SK-N-SH treated with all-trans-retinoic acid at 6 μM for 48 hours (cell line): ENCODE measurements at regions not wholly inside any gene's neighbourhood (a gene's known extent, or its start where the extent isn't known, plus 50 kb on each side); places are given as distances from the start of the nearest gene placed in this dataset.

Experiments
- ATAC-seq: fragments of 200-7000 bp; cut with Tn5 transposase; 3 replicates; pipeline ENCODE4 v1.9.1; 2020; ENCODE audit warnings: mild to moderate bottlenecking, moderate library complexity
- BACH2 ChIP-seq: fragments of 250-450 bp; sonication (Bioruptor Pico); IDR thresholded peaks from 2 replicates; pipeline ENCODE4 v1.9.0; 2021; ENCODE audit warnings: mild to moderate bottlenecking, borderline replicate concordance
- CREB5 ChIP-seq: fragments of 250-450 bp; sonication (Bioruptor Pico); IDR thresholded peaks from 2 replicates; pipeline ENCODE4 v1.5.1; 2020; ENCODE audit warnings: low read depth, mild to moderate bottlenecking, moderate library complexity
- CSDC2 ChIP-seq: fragments of 250-450 bp; sonication (Bioruptor Pico); IDR thresholded peaks from 2 replicates; pipeline ENCODE4 v1.5.0; 2020; ENCODE audit warnings: mild to moderate bottlenecking, moderate library complexity
- ESRRG ChIP-seq: fragments of 250-450 bp; sonication (Bioruptor Pico); IDR thresholded peaks from 2 replicates; pipeline ENCODE4 v1.6.1; 2021; ENCODE audit warnings: mild to moderate bottlenecking
- GLIS3 ChIP-seq: fragments of 250-450 bp; sonication (Bioruptor Pico); IDR thresholded peaks from 2 replicates; pipeline ENCODE4 v1.5.0; 2020; ENCODE audit warnings: mild to moderate bottlenecking, moderate library complexity
- ISL1 ChIP-seq: fragments of 250-450 bp; sonication (Bioruptor Pico); IDR thresholded peaks from 2 replicates; pipeline ENCODE4 v2.1.2; 2022; ENCODE audit warnings: mild to moderate bottlenecking, moderate library complexity
- OSR1 ChIP-seq: fragments of 250-450 bp; sonication (Bioruptor Pico); IDR thresholded peaks from 2 replicates; pipeline ENCODE4 v1.8.0; 2022; ENCODE audit warnings: moderate library complexity, mild to moderate bottlenecking, inconsistent platforms
- PPARA ChIP-seq: fragments of 250-450 bp; sonication (Bioruptor Pico); IDR thresholded peaks from 2 replicates; pipeline ENCODE4 v1.5.0; 2020; ENCODE audit warnings: mild to moderate bottlenecking, borderline replicate concordance
- SNAI2 ChIP-seq: fragments of 250-450 bp; sonication (Bioruptor Pico); IDR thresholded peaks from 2 replicates; pipeline ENCODE4 v1.5.0; 2020; ENCODE audit warnings: mild to moderate bottlenecking, moderate library complexity
- TCF4 ChIP-seq: fragments of 250-450 bp; sonication (Bioruptor Pico); IDR thresholded peaks from 2 replicates; pipeline ENCODE4 v1.8.0; 2021; ENCODE audit warnings: mild to moderate bottlenecking, moderate library complexity, borderline replicate concordance
- TOX ChIP-seq: fragments of 250-450 bp; sonication (Bioruptor Pico); IDR thresholded peaks from 2 replicates; pipeline ENCODE4 v1.8.0; 2021; ENCODE audit warnings: mild to moderate bottlenecking, moderate library complexity, borderline replicate concordance
- TSHZ2 ChIP-seq: fragments of 250-450 bp; sonication (Bioruptor Pico); IDR thresholded peaks from 2 replicates; pipeline ENCODE4 v1.5.0; 2020; ENCODE audit warnings: mild to moderate bottlenecking, moderate library complexity
- ZC3H10 ChIP-seq: fragments of 250-450 bp; sonication (Bioruptor Pico); IDR thresholded peaks from 2 replicates; pipeline ENCODE4 v1.5.1; 2021; ENCODE audit warnings: mild to moderate bottlenecking, moderate library complexity
- ZFP3 ChIP-seq: fragments of 250-450 bp; sonication (Bioruptor Pico); IDR thresholded peaks from 2 replicates; pipeline ENCODE4 v1.5.0; 2020; ENCODE audit warnings: mild to moderate bottlenecking, moderate library complexity
- ZFP30 ChIP-seq: fragments of 450-650 bp; formaldehyde crosslinking; IDR thresholded peaks from 2 replicates; pipeline ENCODE4 v1.5.0; 2022; ENCODE audit warnings: mild to moderate bottlenecking, moderate library complexity
- ZNF565 ChIP-seq: fragments of 450-650 bp; formaldehyde crosslinking; conservative IDR thresholded peaks from 2 replicates; pipeline ENCODE4 v1.5.0; 2020; ENCODE audit warnings: low read depth, mild to moderate bottlenecking, moderate library complexity
- ZNF70 ChIP-seq: fragments of 450-650 bp; formaldehyde crosslinking; IDR thresholded peaks from 2 replicates; pipeline ENCODE4 v1.5.0; 2020; ENCODE audit warnings: mild to moderate bottlenecking, moderate library complexity
- ZNF8 ChIP-seq: fragments of 450-650 bp; formaldehyde crosslinking; IDR thresholded peaks from 2 replicates; pipeline ENCODE4 v1.5.0; 2020; ENCODE audit warnings: mild to moderate bottlenecking, moderate library complexity
- TF ChIP-seq, protein P1 (sequence below): fragments of 250-450 bp; sonication (Bioruptor Pico); IDR thresholded peaks from 2 replicates; pipeline ENCODE4 v1.8.0; 2020; ENCODE audit warnings: mild to moderate bottlenecking, moderate library complexity, borderline replicate concordance
- TF ChIP-seq, protein P2 (sequence below): fragments of 250-450 bp; sonication (Bioruptor Pico); IDR thresholded peaks from 2 replicates; pipeline ENCODE4 v1.5.1; 2021; ENCODE audit warnings: mild to moderate bottlenecking, moderate library complexity

- ATAC-seq = no peak
- TF ChIP-seq ZFP30 = no peak
- no peak for TF ChIP-seq ZNF70
- no peak for TF ChIP-seq CSDC2 (CRISPR knock-in tag)
- no peak for TF ChIP-seq TOX
Measured at GRCh38 chr9:134217431-134218210, 53.3 kb upstream of the RNU6ATAC start.

DNA sequence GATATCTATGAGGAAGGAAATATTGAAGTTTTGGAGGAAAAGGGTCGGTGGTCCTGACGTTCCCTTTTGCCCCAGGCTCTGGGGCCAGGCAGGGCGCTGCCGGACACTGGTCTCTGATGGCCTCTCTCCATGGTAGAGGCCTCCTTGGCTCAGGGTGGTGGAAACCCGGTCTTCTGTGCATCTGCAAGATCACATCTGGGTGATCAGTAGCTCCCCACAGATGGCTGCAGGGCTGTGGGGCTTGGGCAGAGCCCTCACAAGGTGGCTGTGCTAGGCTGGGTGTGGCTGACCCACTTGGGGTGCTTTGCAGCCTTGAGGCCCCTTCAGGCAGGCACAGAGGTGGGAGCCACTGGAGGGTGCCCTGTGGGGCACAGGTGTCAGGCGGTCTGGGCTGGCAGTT, 53.9 kb upstream of the RNU6ATAC start:
- TF ChIP-seq ZFP30 = no peak
- TF ChIP-seq CREB5 (CRISPR knock-in tag) = no peak
- no peak for TF ChIP-seq ZC3H10 (CRISPR knock-in tag)

DNA sequence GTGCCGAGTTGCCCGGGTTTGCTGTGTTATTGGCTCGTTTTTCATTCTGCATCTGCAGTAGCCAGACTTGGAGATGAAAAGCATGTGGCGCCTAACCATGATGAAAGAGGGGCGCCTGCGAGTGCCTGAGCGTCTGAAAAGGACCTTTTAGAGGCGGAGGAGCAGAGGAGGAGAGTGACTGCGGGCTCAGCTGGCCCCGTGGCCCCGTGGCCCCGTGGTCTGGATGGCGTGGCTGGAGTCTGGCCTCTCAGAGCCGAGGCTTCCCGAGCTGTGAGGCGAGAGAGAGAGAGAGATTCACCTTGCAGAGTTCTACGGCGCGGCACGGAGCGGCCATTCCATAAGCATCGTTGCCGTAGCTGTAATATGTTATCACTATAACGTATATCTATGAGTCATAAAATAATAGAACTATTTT, 55.3 kb upstream of the RNU6ATAC start:
- TF ChIP-seq ISL1 (CRISPR knock-in tag) (no peak), TOX (no peak), ESRRG (CRISPR knock-in tag) (no peak), TCF4 (CRISPR knock-in tag) (no peak), SNAI2 (CRISPR knock-in tag) (no peak), ZNF8 (no peak)
- TF ChIP-seq, protein P1, sequence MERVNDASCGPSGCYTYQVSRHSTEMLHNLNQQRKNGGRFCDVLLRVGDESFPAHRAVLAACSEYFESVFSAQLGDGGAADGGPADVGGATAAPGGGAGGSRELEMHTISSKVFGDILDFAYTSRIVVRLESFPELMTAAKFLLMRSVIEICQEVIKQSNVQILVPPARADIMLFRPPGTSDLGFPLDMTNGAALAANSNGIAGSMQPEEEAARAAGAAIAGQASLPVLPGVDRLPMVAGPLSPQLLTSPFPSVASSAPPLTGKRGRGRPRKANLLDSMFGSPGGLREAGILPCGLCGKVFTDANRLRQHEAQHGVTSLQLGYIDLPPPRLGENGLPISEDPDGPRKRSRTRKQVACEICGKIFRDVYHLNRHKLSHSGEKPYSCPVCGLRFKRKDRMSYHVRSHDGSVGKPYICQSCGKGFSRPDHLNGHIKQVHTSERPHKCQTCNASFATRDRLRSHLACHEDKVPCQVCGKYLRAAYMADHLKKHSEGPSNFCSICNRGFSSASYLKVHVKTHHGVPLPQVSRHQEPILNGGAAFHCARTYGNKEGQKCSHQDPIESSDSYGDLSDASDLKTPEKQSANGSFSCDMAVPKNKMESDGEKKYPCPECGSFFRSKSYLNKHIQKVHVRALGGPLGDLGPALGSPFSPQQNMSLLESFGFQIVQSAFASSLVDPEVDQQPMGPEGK (CRISPR knock-in tag) = no peak
- ATAC-seq = no peak

More for the DNA sequence above, 53.9 kb upstream of the RNU6ATAC start:
- no peak for ATAC-seq

- no peak for TF ChIP-seq GLIS3 (CRISPR knock-in tag)
- no peak for TF ChIP-seq OSR1 (CRISPR knock-in tag)
- no peak for TF ChIP-seq BACH2 (CRISPR knock-in tag)
- no peak for TF ChIP-seq TSHZ2 (CRISPR knock-in tag)
- TF ChIP-seq SNAI2 (CRISPR knock-in tag) = no peak
- no peak for TF ChIP-seq ZFP3 (CRISPR knock-in tag)
- TF ChIP-seq, protein P2, sequence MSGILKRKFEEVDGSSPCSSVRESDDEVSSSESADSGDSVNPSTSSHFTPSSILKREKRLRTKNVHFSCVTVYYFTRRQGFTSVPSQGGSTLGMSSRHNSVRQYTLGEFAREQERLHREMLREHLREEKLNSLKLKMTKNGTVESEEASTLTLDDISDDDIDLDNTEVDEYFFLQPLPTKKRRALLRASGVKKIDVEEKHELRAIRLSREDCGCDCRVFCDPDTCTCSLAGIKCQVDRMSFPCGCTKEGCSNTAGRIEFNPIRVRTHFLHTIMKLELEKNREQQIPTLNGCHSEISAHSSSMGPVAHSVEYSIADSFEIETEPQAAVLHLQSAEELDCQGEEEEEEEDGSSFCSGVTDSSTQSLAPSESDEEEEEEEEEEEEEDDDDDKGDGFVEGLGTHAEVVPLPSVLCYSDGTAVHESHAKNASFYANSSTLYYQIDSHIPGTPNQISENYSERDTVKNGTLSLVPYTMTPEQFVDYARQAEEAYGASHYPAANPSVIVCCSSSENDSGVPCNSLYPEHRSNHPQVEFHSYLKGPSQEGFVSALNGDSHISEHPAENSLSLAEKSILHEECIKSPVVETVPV (CRISPR knock-in tag) = no peak
- TF ChIP-seq TOX = no peak
- TF ChIP-seq, protein P1 (CRISPR knock-in tag) = no peak
- TF ChIP-seq TCF4 (CRISPR knock-in tag) = no peak
- no peak for TF ChIP-seq ZNF8
- no peak for TF ChIP-seq ZNF565
- no peak for TF ChIP-seq PPARA (CRISPR knock-in tag)
- no peak for ATAC-seq
Measured at GRCh38 chr9:134220311-134220710, 55.9 kb upstream of the RNU6ATAC start.
